Esophagus squamous epithelium (tissue), 4 donors: ENCODE measurements at regions not wholly inside any gene's neighbourhood (a gene's known extent, or its start where the extent isn't known, plus 50 kb on each side); places are given as distances from the start of the nearest gene placed in this dataset.

Experiments
- CTCF ChIP-seq, 6 experiments: fragments of 450-650 bp in 4 of 6; fragments of 200-600 bp in 2 of 6; sonication (generic) in 2 of 6; IDR thresholded peaks; one replicate each; pipeline ENCODE4 v1.5.1; 2016 to 2019; ENCODE audit warnings: antibody characterized with exemption in 6 of 6, mild to moderate bottlenecking in 4 of 6, moderate library complexity in 4 of 6
- POLR2A ChIP-seq, 4 donors: fragments of 450-650 bp; IDR thresholded peaks; one replicate each; pipeline ENCODE4 v1.6.1; 2017; ENCODE audit warnings: antibody characterized with exemption in 4 of 4, mild to moderate bottlenecking in 4 of 4, moderate library complexity in 3 of 4

GRCh38 chr10:78950656-78951587, 117.8 kb upstream of the ZMIZ1 start:
- TF ChIP-seq POLR2A (IDR thresholded peaks at IDR 0.05) (no peak), CTCF (IDR thresholded peaks at IDR 0.05) (no peak)
